Stimulated activated CD4-positive, alpha-beta T cell treated with anti-CD3 and anti-CD28 coated beads, Interleukin-2, amount 100 ng/mL, for 4 hours (primary cell): ENCODE measurements at regions not wholly inside any gene's neighbourhood (a gene's known extent, or its start where the extent isn't known, plus 50 kb on each side); places are given as distances from the start of the nearest gene placed in this dataset.
"Not testable (repeated sequence)": the region's sequence is repeated elsewhere in the genome, so short reads cannot be mapped to it uniquely, and the experiment has no call there.

Experiments
- DNase-seq: peaks from one replicate; pipeline ENCODE4 v3.0.0-alpha.2; 2020; ENCODE audit warnings: low read depth

DNA sequence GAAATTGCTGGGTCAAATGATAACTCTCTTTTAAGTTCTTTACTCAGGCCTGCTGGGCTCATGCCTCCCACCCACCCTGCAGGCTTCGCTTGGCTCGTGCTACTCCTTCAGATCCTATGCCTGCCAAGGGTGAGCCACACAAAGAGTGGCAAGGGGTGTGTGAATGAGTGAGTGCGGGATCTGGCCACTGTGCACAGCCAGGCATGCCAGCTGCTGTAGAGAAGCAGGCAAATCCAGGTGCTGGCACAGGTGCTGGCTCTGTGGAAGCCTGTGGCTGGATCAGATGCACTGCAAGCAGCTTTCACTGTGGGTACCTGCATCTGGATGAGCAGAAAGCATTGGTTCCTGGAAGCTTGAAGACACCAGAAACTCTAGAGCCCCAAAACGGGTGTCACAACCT lies 1055.7 kb upstream of the EPHA6 start:
- DNase-seq = no peak

DNA sequence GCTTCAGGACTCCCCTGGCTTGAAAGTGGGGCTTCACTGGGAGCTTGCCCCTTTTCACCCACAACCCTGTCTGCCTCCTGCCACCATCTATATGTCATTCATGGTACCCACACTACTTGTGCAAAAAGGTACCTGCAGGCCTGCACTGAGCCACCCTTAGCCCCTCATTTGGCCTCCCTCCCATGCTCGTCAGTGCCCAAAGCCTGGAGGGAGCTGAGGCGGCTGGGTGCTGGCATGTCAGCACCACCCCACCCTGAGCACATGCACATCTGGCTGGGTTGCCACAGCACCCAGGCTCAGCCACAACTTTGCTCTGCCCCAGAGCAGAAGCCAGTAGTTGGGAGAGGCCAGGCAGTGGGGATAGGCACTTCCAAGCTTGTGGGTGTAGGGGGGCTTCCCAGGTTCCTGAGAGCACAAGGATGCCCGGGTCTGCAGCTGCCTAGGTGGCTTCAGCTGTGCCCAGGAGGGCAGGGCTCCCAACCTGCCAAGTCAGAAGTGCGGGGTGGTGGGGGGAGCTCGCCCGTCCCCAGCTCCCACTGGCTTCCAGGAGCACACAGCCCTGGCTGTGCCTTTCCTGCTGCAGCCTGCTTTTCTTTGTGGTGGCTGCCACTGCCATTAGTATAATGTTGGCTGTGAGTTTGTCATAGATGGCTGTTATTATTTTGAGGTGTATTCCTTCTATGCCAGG lies 1054.6 kb upstream of the EPHA6 start:
- no peak for DNase-seq

DNA sequence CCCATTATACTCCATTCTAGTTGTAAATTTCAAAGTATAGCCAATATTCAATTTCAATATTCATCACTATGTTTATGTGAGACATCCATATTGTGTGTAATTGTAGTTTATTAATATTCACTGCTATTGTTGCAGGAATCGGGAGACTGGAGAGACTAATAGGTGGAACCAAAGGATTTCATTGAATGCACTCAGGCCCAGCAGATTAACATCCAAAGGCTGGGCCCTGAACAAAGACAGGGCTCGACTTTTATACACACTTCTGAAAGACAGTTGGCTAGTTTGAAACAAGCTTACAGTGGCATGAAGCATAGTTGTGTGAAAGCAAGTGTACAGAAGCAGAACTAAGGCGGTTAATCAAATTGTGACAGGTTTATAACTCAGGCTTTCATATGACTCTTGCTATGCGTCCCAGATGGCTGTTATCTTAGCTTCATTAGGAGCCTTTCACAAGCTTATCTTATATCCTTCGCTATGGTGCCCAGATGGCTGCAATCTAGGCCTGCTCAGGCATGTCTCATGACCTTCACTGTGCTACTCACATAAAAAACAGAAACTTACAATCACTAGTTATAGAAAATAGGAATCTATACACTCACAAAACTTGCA lies 1038.8 kb upstream of the EPHA6 start:
- DNase-seq = no peak

DNA sequence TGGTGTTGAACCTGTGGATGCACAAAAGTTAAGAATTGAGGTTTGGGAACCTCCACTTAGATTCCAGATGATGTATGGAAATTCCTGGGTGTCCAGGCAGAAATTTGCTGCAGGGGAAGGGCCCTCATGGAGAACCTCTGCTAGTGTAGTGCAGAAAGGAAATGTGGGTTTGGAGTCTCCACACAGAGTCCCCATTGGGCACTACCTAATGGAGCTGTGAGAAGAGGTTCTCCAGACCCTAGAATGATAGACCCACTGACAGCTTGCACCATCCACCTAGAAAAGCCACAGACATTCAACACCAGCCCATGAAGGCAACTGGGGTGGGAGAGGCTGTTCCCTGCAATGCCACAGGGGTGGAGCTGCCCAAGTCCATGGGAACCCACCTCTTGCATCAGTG lies 1032.8 kb upstream of the EPHA6 start:
- DNase-seq = no peak

DNA sequence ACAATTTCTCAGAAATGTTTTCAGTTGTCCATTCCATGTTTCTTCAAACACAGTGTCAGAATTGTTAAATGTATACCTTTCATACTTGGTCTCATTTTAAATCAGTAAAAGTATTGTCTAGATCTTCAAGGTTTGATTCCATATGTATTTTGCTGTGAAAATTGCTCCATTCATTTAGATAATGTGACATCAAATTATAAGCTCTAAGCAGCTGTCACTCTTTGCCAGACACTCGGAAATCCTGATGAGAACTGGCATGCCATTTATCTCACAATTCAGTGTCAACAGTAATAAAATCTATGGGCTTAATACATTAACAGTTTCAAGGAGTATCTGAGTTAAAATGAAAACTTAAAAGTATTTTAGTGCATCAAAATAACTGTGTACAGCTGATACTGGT lies 1025.3 kb upstream of the EPHA6 start:
- DNase-seq = no peak

DNA sequence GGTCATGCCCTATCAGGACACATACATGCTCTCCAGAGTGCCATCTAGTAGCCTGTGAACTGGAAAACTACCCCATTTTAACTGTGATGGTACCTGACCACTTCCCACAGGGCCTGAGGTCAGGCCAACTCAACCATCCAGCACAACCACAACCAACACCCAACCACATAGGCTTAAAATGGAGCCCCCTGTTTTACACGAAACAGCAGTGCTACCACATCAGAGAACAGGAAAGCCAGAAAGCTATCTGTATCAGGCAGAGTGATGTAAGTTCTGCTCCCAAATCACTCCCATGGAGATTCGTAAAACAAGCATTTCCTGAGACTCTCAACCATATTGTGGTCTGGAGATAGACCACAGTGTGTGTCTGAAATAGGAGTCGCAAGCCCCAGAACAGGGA lies 1017.3 kb upstream of the EPHA6 start:
- no peak for DNase-seq

DNA sequence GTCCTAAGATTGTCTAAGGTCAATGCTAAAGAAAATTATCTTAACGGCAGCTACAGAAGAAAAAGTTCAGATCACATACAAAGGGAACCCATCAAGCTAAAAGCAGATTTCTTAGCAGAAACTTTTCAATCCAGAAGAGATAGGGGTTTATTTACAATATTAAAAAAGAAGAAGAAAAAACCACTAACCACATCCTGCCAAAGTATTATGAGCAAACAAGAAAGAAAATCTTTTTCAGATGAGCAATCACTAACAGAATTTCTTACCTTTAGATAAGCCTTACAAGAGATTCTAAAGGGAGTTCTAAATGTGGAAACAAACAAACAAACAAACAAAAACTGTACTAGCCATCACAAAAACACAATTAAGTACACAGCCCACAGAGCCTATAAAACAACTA lies 1015.8 kb upstream of the EPHA6 start:
- no peak for DNase-seq

DNA sequence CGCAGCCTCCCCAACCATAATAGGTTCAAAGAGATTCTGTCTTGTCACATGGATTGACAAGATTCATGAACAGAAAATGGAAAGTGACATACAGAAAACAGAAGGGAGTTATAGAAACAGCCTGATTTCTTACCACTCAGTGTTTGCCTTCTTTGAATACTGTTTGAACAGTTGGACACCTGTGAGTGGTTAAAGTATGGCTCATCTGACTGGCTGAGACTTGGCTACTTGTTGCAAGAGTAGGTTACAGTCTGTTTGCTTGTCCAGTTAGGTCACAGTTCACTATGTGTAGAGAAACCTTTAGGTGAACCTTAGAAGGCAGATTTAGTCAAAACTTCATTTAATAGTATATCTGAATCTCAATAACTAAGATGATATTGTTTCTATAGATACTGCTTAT lies 1003.9 kb upstream of the EPHA6 start:
- DNase-seq = no peak

DNA sequence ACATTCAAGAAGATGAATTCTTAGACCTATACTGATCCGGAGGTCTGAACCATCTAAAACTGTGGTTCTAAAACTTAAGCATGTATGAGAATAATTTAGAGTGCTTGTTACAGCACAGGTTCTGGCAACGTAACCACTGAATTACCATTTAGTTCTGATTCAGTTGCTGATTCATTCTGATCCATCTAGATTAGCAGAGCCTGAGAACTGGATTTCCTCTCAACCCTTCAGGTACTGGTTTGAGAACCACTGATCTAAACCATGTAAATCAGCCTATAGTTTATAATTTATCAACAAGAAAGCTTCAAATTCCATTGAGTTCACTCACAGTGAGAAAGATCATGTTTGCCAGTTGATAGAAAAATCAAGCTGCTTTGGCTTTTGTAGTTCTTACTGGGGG lies 1001.1 kb upstream of the EPHA6 start:
- DNase-seq = no peak

DNA sequence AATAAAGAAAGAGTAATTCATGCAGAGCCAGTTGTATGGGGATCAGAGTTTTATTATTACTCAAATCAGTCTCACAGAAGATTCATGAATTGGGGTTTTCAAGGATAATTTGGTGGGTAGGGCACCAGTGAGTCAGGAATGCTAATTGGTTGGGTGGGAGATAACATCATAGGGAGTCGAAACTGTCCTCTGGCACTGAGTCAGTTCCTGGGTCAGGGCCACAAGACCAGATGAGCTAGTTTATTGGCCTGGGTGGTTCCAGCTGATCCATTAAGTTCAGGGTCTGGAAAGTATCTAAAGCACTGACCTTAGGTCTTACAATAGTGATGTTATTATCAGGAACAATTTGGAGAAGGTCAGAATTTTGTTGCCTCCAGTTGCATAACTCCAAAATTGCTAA lies 998.6 kb upstream of the EPHA6 start:
- DNase-seq = no peak

DNA sequence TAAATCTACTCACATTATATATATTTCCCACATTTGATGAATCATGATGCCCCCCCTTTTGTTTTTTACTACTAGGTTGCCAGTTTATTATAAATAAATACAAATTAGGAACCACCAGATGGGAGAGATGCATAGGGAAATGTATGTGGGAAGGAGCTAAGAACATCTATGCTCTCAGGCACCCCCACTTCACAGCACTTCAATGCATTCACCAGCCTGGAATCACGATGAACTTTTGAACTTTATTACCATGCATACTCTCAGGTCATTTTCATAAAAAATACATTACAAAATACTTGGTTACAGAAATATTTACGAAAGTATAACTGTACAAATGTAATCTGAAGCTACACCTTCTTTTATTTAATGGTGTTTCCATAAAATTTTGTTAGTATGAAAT lies 988.0 kb upstream of the EPHA6 start:
- DNase-seq = no peak

DNA sequence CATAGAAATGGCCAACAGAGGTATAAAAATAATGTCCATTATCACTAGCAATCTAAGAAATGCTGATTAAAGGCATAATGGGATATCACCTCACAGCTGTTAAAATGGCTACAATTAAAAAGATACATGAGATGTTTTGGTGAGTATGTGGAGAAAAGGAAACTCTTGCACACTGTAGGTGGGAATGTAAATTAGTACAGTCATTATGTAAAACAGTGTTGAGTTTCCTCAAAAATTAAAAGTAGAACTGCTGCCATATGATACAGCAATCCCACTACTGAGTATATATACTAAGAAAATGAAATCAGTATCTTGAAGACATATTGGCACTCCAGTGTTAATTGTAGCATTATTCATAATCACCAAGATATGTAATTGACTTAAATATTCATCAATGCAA lies 982.2 kb upstream of the EPHA6 start:
- DNase-seq = no peak

DNA sequence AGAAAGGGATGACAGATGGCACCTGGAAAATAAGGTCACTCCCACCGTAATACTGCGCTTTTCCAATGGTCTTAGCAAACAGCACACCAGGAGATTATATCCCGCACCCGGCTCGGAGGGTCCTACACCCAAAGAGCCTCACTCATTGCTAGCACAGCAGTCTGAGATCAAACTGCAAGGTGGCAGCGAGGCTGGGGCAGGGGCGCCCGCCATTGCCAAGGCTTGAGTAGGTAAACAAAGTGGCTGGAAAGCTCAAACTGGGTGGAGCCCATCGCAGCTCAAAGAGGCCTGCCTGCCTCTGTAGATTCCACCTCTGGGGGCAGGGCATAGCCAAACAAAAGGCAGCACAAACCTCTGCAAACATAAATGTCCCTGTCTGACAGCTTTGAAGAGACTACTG lies 953.8 kb upstream of the EPHA6 start:
- not testable (repeated sequence) for DNase-seq

DNA sequence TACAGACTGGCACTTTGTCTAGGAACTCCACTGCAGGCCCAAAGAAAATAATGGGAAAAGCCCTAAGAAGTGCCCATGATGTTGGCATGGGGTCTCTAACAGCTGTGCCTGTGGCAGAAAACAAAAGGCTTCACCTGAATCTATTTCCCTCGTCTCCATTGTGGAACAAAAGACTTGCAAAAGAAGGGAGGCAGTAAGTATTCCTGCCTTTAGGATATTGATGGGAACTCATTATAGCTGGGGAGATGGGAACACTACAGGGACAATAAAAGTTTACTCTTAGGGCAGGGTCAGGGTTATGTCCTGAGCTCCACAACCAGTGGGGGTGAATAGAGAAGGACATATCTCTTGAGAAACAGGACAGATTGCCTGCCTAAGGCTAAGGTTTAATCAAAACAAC lies 930.6 kb upstream of the EPHA6 start:
- DNase-seq = no peak

DNA sequence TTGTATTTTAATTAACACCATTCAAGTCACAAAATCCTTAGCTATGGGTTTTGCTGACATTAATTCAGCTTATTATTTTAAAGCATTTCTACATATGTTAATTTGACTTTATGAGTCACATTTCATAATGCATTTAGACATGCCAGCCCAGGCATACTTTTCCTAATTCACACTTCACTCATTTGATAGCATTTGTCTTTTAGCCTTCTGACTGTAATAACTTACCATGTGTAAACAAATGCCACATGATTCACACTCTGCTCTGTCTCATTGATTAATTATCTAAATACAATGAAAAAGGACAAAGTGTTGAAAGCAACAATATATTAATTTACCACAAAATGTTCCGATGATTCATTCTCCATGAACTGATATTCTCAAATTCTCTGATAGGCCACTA lies 927.8 kb upstream of the EPHA6 start:
- no peak for DNase-seq

DNA sequence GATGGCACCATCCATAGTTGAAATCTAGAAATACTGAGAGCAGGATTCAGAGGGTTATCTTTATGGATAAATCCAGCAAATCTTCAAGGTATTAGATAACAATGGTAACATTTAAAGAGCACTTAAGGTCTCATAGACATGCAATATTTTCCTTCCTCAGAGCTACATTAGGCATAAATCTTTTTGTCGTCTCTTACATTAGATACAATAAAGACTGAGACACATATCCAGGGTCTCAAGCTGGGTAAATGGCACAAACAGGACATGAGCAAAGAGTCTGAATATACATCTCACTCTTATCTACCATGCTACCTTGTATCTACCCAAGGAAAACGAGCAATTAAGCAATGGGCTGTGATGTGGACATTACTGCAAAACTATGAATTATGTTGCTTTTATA lies 927.3 kb upstream of the EPHA6 start:
- DNase-seq = no peak

DNA sequence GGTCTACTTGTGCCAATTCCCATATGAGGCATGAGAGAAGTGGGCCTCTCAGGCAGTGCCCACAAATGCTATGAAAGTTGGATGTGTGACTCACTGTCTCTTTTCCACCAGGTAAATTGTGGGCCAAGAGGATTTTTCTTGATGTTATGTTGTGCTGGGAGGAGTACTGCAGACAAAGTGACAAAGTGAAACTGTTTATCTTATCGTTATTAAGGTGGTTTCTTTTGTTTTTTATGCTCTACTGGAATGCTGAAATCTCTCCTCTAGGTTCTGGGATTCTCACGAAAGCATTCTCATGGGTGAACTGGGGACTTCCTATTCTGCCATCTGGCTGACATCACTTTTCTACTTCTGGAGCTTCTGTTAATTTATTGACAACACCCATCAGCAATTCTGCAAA lies 919.6 kb upstream of the EPHA6 start:
- no peak for DNase-seq

DNA sequence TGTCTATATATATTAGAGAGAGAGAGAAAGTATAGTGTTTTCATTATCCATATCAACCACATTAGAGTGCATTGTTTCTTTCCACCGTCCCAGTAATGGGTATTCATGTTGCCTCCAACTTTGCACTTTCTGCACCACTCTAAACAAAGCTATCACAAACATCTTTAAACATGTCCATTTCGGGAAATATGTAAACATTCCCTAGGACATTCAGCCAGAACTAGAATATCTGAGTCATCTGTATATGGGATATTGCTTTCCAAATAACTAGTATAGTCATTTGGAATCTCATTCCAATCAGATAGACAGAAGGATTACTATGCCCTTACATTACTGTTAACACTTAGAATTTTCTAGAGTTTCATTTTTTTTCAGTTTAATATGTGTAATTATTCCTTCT lies 914.9 kb upstream of the EPHA6 start:
- DNase-seq = no peak

DNA sequence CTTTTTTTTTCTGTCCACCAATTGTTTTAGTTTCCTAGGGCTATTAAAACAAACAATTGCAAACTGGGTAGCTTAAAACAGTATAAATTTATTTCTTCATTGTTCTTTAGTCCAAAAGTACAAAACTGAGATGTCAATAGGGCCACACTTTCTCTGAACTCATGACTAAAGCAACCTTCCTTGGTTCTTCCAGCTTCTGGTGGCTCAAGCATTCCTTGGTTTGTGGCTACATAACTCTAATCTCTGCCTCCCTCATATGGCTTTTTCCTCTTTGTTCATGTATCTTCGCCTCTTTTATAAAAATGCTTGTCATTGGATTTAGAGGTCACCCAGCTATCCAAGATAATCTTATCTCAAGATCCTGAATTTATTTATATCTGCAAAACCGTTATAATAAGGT lies 914.5 kb upstream of the EPHA6 start:
- no peak for DNase-seq

DNA sequence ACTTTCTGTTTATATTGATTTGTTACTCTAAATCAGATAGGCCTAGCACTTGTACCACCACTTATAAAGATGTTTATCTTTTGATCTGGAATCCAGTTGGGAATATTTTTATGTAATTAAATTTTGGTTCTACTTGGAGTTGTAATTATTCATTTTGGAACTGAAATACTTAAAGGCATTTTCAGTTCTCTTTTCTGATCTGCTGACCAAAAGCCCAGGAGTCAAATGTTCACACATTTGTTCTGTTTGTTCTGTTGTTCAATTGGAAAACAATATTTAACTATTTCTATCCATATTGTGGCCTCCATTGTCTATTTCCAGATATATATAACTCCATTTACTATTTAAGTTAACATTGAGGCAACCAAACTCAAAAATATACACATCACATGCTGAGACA lies 912.4 kb upstream of the EPHA6 start:
- DNase-seq = no peak

DNA sequence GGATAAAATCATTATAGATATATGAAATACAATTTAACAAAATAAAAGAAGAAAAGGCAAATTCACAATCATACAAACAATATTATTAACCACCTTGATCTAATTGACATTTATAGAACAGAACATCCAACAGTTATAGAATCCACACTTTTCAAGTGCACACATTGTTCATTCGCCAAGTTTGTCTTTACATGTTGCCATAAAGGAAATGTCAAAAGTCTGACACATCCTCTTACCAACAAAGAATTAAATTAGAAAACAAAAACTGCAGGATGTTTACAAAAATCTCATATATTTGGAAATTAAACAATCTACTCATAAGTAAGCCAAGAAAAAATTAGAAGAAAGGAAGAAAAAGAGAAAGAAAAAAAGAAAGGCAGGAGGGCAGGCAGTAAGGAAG lies 909.2 kb upstream of the EPHA6 start:
- no peak for DNase-seq

DNA sequence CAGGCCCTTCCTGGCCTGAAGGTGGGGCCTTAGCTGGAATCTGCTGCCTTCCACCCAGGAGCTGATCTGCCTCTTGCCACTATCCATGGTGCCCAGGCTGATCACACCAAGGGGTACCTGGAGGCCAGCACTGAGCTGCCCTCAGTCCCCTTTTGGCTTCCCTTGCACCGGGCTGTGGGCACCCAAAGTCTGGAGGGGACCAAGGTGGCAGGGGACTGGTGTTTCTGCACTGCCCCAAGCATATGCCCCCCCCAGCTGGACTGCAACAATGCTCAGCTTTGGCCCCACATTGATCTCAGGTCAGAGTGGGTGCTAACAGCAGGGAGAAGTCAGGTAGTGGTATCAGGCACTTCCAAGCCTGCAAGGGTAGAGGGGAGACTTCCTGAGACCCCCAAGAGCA lies 902.6 kb upstream of the EPHA6 start:
- DNase-seq = no peak

DNA sequence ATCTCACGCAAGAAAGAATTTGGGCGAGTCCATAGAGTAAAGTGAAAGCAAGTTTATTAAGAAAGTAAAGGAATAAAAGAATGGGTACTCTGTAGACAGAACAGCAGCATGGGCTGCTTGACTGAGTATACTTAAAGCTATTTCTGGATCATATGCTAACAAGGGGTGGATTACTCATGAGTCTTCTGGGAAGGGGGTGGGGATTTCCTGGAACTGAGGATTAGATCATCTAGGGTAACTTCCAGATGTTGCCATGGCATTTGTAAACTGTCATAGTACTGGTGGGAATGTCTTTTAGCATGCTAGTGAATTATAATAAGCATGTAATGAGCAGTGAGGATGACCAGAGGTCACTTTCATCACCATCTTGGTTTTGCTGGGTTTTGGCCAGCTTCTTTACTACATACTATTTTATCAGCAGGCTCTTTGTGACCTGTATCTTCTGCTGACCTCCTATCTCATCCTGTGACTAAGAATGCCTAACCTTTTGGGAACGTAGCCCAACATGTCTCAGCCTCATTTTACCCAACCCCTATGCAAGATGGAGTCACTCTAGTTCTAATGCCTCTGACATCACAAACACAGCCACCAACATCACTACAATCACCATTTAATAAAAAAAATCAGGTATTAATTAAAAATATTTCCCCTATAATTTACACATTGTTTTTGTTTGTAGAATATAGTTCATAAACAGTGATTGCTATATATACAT lies 890.7 kb upstream of the EPHA6 start:
- DNase-seq = no peak
